ENCODE measurements at regions not wholly inside any gene's neighbourhood (a gene's known extent, or its start where the extent isn't known, plus 50 kb on each side); places are given as distances from the start of the nearest gene placed in this dataset.
"Not testable (repeated sequence)": the region's sequence is repeated elsewhere in the genome, so short reads cannot be mapped to it uniquely, and the experiment has no call there.

DNA sequence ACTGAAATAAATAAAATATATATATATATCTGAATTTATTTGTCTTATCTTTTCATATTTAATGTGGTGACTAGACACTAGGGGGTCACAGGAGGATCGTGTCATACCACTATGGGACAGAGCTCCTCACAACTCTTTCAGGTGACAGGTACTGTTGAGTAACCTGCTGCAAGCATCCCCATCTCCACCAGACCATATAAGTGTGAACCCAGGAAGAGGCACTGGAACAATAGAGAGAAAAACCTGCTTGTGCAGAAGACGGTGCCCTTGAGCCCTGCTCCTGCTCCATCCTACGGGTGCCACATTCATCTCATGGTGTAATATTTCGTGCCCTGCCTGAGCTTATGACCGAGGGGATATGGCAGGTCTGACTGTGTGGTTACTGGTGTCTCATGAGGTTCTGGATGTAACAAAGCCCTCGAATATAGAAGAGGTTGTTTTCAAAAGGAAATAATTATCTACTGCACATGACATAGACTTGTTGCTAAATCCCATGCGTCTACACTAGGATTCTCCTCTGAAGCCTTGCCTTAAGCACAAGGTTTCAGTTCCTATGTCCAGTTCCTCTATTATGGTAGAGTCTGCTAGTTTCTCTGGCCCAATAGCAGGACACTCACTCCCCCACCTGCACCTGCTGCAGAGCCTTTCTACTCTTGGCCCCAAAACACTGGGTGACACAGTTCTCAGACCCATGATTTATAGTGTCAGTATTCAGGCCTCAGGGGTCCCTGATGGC is 70.4 kb downstream of the GGTLC2 start:
- DNase-seq (ENCODE audit: low read depth in 4 of 4, low spot score in 3 of 4), result no peak

DNA sequence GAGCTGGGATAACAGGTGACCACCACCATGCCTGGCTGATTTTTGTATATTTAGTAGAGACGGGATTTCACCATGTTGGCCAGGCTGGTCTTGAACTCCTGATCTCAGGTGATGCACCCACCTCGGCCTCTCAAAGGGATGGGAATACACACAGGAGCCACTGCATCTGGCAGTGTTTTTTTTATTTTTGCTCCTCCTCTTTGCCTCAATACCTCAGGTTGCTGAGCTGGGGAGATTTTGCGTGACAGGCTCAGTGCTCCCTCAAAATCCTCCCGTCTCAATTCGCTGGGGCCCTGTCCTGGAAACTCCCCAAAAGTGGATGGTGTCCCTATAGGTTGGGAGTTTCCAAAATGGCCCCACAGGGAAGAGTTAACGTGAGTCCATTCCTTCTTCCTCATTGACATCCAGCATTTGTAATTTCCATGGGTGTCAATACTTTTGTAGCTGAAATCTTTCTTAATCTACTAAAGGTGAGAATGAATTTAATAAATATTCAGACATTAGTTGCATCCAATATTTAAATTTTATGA is 71.8 kb downstream of the GGTLC2 start:
- no peak for DNase-seq (ENCODE audit: low read depth in 4 of 4, low spot score in 3 of 4)

DNA sequence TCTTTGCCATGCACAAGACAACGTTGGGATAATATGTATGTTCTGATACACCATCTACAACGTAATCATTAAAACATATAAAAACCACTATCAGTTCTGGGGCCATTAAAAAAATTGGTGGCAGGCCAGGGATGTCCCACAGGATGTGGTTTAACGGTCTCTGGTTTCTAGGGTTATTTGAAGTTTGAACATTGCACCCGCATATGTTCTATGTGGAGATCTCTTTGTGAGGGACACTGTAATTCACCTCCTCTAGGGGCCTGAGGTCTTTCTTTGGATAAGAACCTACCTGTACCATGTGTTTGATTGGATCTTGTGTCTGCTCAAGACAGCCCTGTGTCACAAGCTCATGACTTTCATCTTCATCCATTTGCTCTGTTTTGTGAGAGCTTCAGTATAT is 73.2 kb downstream of the GGTLC2 start:
- no peak for DNase-seq (ENCODE audit: low read depth in 4 of 4, low spot score in 3 of 4)

DNA sequence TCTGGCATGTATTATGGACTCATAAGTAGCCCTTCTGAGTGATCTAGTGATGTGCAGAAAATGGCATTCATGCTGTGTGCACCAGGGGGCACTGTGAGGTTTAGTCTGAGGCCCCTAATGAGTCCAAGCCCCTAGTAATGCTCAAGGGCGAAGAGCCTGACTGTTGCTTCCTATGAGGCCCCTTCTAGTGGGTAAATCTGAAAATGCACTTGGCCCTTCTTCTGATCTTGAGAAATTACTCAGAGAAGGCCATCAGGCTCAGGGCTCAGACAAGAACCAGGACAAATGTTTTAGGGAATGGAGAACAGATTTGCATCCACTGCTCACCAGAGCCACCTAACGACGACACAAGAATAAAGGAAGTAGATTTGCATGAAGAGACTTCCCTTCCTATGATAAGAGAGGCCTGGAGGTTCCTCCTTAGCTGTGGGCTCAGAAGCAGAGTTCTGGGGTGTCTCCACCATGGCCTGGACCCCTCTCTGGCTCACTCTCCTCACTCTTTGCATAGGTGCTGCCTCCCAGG is 75.8 kb downstream of the GGTLC2 start:
- peak in 2 of 4 donors; percentile 7 to 12 for DNase-seq (ENCODE audit: low read depth in 4 of 4, low spot score in 3 of 4)

DNA sequence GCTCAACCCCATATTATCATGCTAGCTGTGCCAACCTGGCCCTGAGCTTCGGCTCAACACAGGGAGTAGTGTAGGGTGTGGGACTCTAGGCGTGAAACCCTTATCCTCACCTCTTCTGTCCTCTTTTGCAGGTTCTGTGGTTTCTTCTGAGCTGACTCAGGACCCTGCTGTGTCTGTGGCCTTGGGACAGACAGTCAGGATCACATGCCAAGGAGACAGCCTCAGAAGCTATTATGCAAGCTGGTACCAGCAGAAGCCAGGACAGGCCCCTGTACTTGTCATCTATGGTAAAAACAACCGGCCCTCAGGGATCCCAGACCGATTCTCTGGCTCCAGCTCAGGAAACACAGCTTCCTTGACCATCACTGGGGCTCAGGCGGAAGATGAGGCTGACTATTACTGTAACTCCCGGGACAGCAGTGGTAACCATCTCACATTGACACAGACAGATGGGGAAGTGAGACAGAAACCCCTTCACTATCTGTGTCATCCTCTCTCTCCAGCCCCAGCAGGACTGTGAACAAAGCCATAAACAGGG is 76.4 kb downstream of the GGTLC2 start:
- DNase-seq (ENCODE audit: low read depth in 4 of 4, low spot score in 3 of 4), result no peak

DNA sequence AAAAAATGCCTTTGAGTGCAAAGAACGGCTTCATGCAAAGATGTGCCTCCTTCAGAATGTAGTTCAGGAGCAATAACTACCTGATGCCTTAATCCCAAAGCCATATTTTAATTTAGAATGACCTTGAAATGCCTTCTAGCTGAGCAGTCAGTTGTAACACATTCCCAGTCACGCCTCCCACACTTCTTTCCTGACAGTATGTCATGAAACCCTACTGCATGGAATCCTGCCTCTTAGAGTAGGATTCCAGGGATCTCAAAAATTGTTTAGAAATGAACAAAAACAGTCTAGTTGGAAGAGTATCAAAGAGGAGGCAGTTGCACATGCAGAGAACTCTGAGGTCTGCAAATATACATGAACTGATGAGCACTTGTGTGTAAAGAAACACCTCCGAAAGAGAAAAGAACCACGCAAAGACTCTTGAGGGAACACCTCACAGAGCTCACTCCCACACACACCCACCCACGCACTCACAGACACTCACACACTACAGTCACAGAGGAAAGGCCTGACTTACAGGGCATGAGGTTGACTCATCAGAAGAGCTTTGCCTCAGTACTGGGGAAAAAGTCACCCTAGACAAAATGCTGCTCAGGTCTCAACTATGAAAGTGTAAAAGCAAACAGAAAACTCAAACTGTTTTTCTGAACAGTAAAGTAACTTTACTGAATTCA is 77.4 kb downstream of the GGTLC2 start:
- no peak for DNase-seq (ENCODE audit: low read depth in 4 of 4, low spot score in 3 of 4)

DNA sequence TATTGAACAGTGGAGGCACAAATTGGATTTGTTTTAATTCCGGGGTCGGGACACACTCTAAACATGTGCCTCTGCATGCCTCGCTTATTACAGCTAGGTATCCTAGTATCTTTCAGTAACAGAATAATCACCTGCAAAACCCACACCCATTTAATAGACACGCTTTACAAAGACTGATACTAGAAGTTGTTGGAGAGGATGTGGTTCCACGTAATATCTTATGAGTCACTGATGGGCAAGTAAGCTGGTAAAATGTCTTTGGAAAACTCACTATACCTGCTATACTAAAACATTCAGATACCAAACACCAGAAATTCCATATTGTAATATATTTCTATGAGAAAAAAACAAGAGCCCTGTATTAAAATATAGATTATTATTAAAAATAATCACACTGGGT is 84.0 kb downstream of the GGTLC2 start:
- no peak for DNase-seq (ENCODE audit: low read depth in 4 of 4, low spot score in 3 of 4)

DNA sequence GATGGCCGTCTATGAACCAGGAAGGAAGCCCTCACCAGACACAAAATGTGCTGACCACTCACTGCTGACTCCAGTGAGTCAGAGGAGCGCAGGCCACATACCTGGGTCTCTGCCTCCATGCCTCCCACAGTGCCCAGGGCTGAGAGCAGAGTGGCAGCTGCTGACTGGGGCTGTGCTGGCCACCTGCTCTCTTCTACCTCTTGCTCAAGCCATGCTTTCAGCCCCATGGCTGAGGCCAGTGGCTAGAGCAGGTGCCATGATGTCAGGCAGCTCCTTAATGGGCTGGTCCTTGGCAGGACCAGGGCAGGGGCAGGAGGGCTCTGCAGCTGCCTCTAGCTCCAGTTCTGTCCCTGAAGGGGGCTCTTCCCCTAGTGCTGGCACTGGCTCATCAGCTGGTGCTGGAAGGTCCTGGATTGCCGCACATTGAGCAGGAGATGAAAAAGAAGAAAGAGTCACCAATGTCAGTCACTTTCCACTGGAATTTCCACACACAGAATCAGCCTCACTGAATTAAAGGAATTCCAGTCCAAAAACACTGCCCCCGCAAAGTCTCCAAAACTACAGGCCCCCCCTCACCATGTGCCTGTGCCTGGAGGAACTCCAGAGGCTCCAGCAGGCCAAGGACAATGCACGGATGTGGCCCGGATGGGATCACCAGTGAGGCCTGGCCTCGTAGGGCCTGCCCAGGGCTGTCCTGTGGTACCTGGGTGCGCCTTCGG is 86.4 kb downstream of the GGTLC2 start:
- no peak for DNase-seq (ENCODE audit: low read depth in 4 of 4, low spot score in 3 of 4)

DNA sequence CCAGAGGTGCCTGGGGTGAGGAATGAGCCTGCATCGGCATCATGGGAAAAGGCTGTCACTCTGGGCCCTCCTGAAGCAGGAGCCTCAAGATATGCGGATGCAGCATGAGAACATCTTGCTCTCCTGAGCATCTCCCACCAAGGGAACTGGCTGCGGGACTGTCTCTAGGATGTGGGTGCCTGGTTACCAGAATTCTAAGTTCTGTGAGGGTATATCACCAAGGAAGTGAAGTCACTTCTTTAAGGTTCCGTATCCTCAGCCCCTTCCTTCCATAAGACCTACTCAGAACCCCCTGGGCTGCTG is 86.9 kb downstream of the GGTLC2 start:
- no peak for DNase-seq (ENCODE audit: low read depth in 4 of 4, low spot score in 3 of 4)

DNA sequence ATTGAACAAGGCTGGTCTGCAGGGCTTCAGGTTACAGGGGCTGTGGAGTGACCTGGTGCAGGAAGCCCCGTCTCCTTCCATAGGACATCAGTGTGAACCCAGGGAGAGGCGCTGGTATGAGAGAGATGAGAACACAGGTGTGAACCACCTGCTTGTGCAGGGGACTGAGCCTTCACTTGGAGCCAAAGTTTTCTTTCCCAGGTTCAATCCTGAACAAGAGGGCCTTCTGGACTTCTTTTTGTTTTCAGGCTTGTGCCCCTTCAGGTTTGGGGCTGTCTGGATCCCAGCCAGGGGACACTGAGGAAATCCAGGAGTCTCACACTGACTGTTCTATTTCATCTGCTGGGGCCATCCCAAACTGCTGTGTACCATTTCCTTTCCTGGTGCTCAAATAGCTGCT is 88.6 kb downstream of the GGTLC2 start:
- not testable (repeated sequence) for DNase-seq (ENCODE audit: low read depth in 4 of 4, low spot score in 3 of 4)

DNA sequence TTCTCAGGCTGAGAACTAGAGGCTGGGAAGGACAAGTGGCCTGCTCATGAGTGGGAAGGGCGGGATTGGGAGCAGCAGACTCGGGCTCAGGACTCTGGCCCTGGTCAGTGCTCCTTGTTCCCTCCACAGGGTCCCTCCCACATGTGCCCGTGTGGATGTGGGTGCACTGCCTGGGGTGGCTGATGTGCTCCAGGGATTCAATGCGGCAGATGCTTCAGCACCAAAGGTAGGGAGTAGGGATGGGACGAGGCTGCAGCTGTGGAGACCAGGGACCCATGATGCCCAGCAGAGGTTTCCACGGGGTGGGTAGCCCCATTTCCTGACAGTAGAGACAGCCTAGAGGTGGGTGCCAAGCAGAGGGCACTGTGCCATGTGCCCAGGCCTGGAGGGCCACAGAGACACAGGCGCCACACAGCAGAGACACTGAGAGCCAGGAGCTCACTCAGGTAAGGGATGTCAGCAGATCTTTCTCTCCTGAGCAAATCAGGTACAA is 89.5 kb downstream of the GGTLC2 start:
- DNase-seq (ENCODE audit: low read depth in 4 of 4, low spot score in 3 of 4), result no peak

DNA sequence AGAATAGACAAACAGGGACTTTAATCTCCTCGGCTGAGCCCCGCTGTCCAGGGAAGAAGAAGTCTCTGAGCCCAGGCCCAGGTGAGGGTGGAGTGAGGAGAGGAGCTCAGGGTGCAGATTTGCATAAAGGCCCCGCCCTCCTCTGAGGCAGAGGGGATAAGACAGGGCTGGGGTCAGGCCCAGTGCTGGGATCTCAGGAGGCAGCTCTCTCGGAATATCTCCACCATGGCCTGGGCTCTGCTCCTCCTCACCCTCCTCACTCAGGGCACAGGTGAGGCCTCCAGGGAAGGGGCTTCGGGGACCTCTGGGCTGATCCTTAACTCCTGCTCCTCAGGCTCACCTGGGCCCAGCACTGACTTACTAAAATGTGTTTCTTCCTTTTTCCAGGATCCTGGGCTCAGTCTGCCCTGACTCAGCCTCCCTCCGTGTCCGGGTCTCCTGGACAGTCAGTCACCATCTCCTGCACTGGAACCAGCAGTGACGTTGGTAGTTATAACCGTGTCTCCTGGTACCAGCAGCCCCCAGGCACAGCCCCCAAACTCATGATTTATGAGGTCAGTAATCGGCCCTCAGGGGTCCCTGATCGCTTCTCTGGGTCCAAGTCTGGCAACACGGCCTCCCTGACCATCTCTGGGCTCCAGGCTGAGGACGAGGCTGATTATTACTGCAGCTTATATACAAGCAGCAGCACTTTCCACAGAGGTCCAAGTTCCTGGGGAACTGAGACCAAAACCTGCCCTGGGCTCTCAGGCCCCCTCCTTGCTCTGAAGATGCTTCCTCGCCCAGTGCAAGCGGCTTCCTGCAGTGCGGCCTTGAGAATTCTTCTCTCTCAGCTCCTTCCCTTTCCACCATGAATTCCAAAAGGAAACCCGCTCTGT is 90.2 kb downstream of the GGTLC2 start:
- not testable (repeated sequence) for DNase-seq (ENCODE audit: low read depth in 4 of 4, low spot score in 3 of 4)

DNA sequence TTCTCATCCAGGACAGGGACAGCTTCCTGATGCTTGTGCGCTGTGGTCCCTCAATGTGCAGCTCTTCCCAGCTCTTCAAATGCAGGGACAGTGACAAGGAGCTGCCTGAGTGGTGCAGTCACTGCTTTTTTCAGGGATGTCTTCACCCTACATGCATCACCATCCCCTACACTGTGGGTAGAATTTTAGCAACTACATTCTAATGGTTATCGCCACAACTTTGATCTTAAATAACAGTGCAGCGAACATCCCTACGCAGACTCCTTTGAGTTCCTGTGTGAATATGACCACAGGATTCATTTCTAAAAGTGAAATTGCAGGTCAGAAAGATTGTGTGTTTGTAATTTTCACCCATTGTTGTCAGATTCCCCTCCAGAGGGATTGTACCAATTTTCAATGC is 90.9 kb downstream of the GGTLC2 start:
- DNase-seq (ENCODE audit: low read depth in 4 of 4, low spot score in 3 of 4), result not testable (repeated sequence)

DNA sequence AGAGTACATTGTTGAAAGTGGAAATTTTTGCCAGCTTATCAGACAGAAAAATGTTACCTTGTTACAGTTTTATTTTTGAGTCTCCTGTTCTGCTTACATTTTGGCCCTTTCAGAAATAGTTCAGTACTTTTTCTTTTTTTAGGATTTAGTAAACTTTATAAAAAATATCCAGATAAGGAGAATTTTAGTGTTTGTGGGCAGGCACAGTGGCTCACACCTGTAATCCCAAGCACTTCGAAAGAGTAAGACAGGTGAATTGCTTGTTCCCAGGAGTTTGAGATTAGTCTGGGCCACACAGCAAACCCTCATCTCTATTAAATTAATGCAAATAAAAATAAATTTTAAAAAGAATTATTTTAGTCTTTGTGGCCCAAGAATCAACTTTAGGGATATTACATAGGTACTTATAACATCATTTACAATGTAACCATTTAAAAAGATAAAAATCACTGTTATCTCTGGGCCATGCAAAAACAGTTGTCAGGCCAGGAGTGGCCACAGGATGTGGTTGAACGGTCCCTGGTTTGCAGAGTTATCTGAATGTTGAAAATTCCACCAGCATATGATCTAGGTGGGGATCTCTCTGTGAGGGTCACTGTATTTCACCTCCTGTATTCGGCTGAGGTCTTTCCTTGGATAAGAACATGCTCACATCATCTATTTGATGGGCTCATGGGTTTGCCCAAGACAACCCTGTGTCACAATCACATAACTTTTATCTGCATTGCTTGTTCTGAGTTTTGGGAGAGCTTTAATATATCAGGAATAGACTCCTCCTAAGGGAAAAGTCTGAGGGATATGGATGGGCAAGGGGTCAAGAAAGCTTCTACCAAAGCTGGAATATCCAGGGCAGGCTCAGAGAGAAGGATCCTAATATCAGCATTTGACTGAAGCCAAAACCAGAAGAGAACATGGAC is 91.5 kb downstream of the GGTLC2 start:
- DNase-seq (ENCODE audit: low read depth in 4 of 4, low spot score in 3 of 4), result no peak

DNA sequence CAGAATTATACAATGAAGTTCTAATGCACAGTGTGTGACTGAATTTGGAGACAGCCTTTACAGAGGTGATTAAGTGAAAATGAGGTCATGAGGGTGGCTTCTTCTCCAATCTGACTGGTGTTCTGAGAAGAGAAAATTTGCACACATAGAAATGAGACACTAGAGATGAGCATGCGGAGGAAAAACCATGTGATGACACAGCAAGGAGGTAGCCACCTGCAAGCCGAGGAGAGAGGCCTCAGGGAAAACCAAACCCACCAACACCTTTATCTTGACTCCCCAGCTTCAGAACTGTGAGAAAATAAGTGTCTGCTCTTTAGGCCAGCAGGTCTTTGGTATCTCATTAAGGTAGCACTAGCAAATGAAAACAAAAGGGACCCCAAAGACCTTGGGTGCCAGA is 93.2 kb downstream of the GGTLC2 start:
- no peak for DNase-seq (ENCODE audit: low read depth in 4 of 4, low spot score in 3 of 4)

DNA sequence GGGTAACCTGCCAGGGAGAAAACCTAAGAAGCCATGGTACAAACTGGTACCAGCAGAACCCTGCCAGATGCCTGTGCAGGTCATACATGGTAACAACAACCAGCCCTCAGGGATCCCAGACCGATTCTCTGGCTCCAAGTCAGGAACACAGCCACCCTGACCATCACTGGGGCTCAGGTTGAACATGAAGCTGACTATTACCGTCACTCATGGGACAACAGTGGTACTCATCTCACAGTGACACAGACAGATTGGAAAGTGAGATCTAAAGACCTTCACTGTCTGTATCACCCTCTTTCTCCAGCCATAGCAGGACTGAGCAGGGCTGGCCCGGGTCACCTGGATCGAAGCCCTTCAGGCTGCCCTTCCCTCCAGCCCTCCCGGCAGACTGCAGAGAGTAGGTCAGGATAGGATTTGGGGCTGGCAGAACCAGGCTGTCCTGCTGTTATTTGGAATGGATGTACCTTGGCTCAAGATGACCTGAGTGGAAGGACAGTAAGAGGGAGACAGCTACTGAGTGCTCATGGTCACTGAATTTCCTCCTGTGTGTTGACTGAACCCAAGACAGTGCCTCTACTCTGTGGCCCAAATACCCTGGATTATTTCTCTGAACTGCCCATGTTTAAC is 94.7 kb downstream of the GGTLC2 start:
- no peak for DNase-seq (ENCODE audit: low read depth in 4 of 4, low spot score in 3 of 4)

DNA sequence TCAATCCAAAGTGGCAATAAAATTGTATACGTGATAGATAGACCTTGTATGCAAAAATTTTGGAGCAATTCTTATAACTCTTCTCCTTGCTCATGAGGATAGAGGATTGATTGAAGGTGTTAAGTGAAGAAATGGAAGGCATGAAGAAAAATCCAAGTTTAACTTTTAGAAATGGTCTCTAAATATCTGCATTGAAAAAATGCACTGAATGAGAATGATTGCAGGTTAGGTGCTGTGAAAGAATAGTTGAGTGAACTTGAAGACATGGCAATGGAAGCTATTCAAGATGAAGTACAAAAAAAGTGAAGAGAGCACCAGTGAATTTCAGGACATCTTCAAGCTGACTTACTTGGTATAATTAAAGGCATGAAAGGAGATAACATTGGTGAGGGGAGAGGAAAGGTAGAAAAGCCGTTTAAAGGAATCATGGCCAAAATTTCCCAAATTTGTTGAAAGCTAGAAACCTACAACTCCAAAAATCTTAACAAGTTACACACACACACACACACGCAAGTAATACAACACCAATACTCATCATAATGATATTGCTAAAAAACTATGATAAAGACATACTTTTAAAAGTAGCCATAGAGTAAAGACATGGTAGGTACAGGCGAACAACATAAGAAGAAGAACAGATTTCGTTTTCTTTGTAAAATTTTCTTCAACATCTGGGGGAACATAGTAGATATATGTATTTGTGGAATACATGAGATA is 96.3 kb downstream of the GGTLC2 start:
- no peak for DNase-seq (ENCODE audit: low read depth in 4 of 4, low spot score in 3 of 4)

DNA sequence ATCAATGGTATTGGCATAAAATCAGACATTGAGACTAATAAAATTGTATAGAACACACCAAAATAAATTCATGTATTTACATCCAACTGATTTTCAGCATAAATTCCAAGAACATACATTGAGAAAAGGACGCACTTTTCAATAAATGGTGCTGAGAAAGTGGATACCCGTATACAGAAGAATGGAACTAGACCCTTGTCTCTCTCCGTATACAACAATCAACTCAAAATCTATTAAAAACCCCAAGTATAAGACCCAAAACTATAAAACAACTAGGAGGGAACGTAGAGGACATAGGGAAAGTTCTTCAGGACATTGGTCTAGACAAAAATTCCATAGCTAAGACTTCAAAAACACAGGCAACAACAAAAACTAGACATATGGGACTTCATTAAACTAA is 97.4 kb downstream of the GGTLC2 start:
- no peak for DNase-seq (ENCODE audit: low read depth in 4 of 4, low spot score in 3 of 4)
